Trophoblast cell (in vitro differentiated cells and primary cell): ENCODE measurements at regions not wholly inside any gene's neighbourhood (a gene's known extent, or its start where the extent isn't known, plus 50 kb on each side); places are given as distances from the start of the nearest gene placed in this dataset.

Experiments used
- DNase-seq, 2 donors: peaks; one replicate each; pipeline ENCODE4 v3.0.0-alpha.2; 2016
- H2AFZ ChIP-seq: 2 replicates; pipeline ENCODE4 v1.6.1; 2013; ENCODE audit warnings: low read length, moderate library complexity, mild to moderate bottlenecking; ENCODE audit not compliant: insufficient read depth, poor library complexity
- H2AK5ac ChIP-seq: 2 replicates; pipeline ENCODE4 v1.6.1; 2013; ENCODE audit warnings: mild to moderate bottlenecking, low read length
- H2BK120ac ChIP-seq: 2 replicates; pipeline ENCODE4 v1.6.1; 2013; ENCODE audit warnings: low read length, mild to moderate bottlenecking, moderate library complexity; ENCODE audit not compliant: insufficient read depth, poor library complexity
- H2BK12ac ChIP-seq: 2 replicates; pipeline ENCODE4 v1.6.1; 2013; ENCODE audit warnings: mild to moderate bottlenecking, low read length, moderate library complexity
- H2BK5ac ChIP-seq: 2 replicates; pipeline ENCODE4 v1.6.1; 2013; ENCODE audit warnings: low read length, low read depth, moderate library complexity, mild to moderate bottlenecking; ENCODE audit not compliant: poor library complexity
- H3K14ac ChIP-seq: 2 replicates; pipeline ENCODE4 v1.6.1; 2013; ENCODE audit warnings: mild to moderate bottlenecking, low read length
- H3K18ac ChIP-seq: 2 replicates; pipeline ENCODE4 v1.6.1; 2013; ENCODE audit warnings: mild to moderate bottlenecking, low read length
- H3K23ac ChIP-seq: 2 replicates; pipeline ENCODE4 v1.6.1; 2013; ENCODE audit warnings: low read length
- H3K27ac ChIP-seq: 2 replicates; pipeline ENCODE4 v1.5.1; 2013; ENCODE audit warnings: low read depth, mild to moderate bottlenecking, inconsistent platforms, low read length, moderate library complexity
- H3K27me3 ChIP-seq: 2 replicates; pipeline ENCODE4 v1.6.1; 2013; ENCODE audit warnings: inconsistent platforms, mild to moderate bottlenecking, low read length, moderate library complexity; ENCODE audit not compliant: insufficient read depth
- H3K36me3 ChIP-seq, 2 experiments: 1 replicate in 1 of 2; 2 replicates in 1 of 2; pipeline ENCODE4 v1.6.1; 2013; ENCODE audit warnings: low read length in 2 of 2, mild to moderate bottlenecking in 2 of 2, moderate library complexity in 1 of 2; ENCODE audit not compliant: insufficient read depth in 2 of 2, control insufficient read depth in 1 of 2
- H3K4ac ChIP-seq: 2 replicates; pipeline ENCODE4 v1.6.1; 2013; ENCODE audit warnings: low read depth, mild to moderate bottlenecking, low read length, moderate library complexity
- H3K4me1 ChIP-seq, 2 experiments: 1 replicate in 1 of 2; 2 replicates in 1 of 2; pipeline ENCODE4 v1.6.1; 2013; ENCODE audit warnings: low read length in 2 of 2, mild to moderate bottlenecking in 2 of 2, moderate library complexity in 1 of 2; ENCODE audit not compliant: insufficient read depth in 2 of 2, control insufficient read depth in 1 of 2
- H3K4me2 ChIP-seq: 2 replicates; pipeline ENCODE4 v1.6.1; 2013; ENCODE audit warnings: inconsistent platforms, mild to moderate bottlenecking, low read length, moderate library complexity
- H3K4me3 ChIP-seq: 2 replicates; pipeline ENCODE4 v1.5.1; 2013; ENCODE audit warnings: mild to moderate bottlenecking, low read depth, low read length, inconsistent platforms
- H3K79me1 ChIP-seq: one replicate; pipeline ENCODE4 v1.6.1; 2013; ENCODE audit warnings: low read length
- H3K79me2 ChIP-seq: 2 replicates; pipeline ENCODE4 v1.6.1; 2013; ENCODE audit warnings: low read length, mild to moderate bottlenecking; ENCODE audit not compliant: control insufficient read depth, insufficient read depth, poor library complexity
- H3K9ac ChIP-seq: 2 replicates; pipeline ENCODE4 v1.6.1; 2013; ENCODE audit warnings: mild to moderate bottlenecking, low read length
- H3K9me3 ChIP-seq: 2 replicates; pipeline ENCODE4 v1.6.1; 2013; ENCODE audit warnings: low read depth, mild to moderate bottlenecking, control low read depth, inconsistent platforms, low read length; ENCODE audit not compliant: insufficient read depth
- H4K12ac ChIP-seq: 2 replicates; pipeline ENCODE4 v1.6.1; 2013; ENCODE audit warnings: low read depth, mild to moderate bottlenecking, low read length, moderate library complexity
- H4K8ac ChIP-seq: 2 replicates; pipeline ENCODE4 v1.6.1; 2013; ENCODE audit warnings: low read depth, mild to moderate bottlenecking, low read length, moderate library complexity
- H4K91ac ChIP-seq: one replicate; pipeline ENCODE4 v1.6.1; 2013; ENCODE audit warnings: low read depth, mild to moderate bottlenecking, low read length, moderate library complexity
- WGBS: extraction: QIAGEN DNeasy Blood & Tissue Kit; methylation state at CpG from one replicate; pipeline ENCODE4 v1.1.7; 2013; ENCODE audit warnings: missing lambda C conversion rate; ENCODE audit not compliant: insufficient read length, insufficient coverage; ENCODE audit errors: extremely low coverage; 5-methylcytosine and 5-hydroxymethylcytosine counted together

DNA sequence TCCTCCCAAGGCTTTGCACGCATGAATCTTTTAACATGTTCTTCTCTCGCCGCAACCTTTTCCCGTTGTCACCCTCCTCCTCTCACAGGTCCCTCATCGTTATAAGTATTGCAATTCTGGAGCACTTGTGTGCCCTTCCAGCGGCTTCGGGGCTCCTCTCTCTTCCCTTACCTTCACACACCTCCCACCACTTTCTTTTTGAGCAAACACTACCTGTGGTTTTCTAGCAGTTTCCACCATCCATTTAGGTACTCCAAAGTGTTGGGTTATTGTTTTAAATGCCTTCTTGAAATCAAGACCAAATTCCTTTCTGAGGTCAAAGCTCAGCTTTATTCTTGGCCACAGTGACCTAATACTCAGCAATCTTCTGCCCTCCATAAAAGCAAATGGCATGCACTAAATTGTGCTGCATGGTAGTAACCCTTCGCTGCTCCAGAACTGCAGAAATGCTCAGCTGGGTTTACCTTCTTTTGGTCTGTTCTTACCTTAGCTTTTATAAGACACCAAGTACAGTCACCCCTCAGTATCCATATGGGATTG lies 472.4 kb downstream of the SETD4 start:
- Histone ChIP-seq H2BK5ac (no peak overlapping the region), H3K27me3 (no peaks in the 10 kb centered on the region), H3K23ac (no peak overlapping the region), H3K18ac (no peak overlapping the region), H4K8ac (no peak overlapping the region), H3K79me1 (no peaks in the 10 kb centered on the region), H3K4me3 (no peak overlapping the region), H3K9me3 (peaks cover 2% of the 10 kb centered on the region), H3K4me2 (no peak overlapping the region), H3K36me3 (no peaks in the 10 kb centered on the region), H2AK5ac (no peak overlapping the region), H2AFZ (no peak overlapping the region), H3K79me2 (no peaks in the 10 kb centered on the region), H3K14ac (no peak overlapping the region), H2BK12ac (no peak overlapping the region), H3K4me1 (no peaks in the 10 kb centered on the region), H3K9ac (no peak overlapping the region), H2BK120ac (no peak overlapping the region), H4K91ac (no peak overlapping the region), H3K27ac (no peak overlapping the region), H3K4ac (no peak overlapping the region), H4K12ac (no peak overlapping the region)
- DNase-seq, result no peak
- 100% methylated on average over 3 of the region's 8 CpGs for WGBS

DNA sequence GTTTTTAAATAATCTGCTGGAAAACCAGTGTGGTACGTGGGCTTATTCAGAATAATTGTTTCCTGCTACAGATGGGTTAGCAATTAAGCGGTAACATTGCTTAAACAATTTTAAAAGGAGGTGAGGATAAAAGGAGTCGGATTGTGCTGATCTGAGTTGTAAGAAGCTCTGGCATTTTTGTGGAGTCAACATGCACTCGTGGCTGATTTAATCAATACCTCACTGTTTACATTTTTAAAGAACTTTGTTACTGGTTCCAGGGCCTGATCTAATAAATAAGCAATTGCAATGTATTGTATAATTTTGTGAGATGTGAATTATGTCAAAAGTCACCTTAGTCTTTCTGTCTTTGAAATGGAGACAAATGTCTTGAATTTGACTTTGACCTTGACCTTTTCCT lies 474.0 kb downstream of the SETD4 start:
- H4K91ac ChIP-seq, result no peak overlapping the region
- no peak overlapping the region for H3K4me3 ChIP-seq
- H2AK5ac ChIP-seq, result no peak overlapping the region
- no peak overlapping the region for H4K8ac ChIP-seq
- H3K27me3 ChIP-seq, result no peaks in the 10 kb centered on the region
- H3K79me2 ChIP-seq, result no peaks in the 10 kb centered on the region
- no peak overlapping the region for H3K4me2 ChIP-seq
- H3K23ac ChIP-seq, result no peak overlapping the region
- no peaks in the 10 kb centered on the region for H3K36me3 ChIP-seq
- no peak overlapping the region for H2BK5ac ChIP-seq
- no peak overlapping the region for H3K14ac ChIP-seq
- no peaks in the 10 kb centered on the region for H3K79me1 ChIP-seq
- H4K12ac ChIP-seq, result no peak overlapping the region
- H3K4me1 ChIP-seq, result no peaks in the 10 kb centered on the region
- H3K27ac ChIP-seq, result no peak overlapping the region
- DNase-seq, result no peak
- H2AFZ ChIP-seq, result no peak overlapping the region
- peaks cover 2% of the 10 kb centered on the region for H3K9me3 ChIP-seq
- H2BK12ac ChIP-seq, result no peak overlapping the region
- no peak overlapping the region for H3K9ac ChIP-seq
- H3K4ac ChIP-seq, result no peak overlapping the region
- no peak overlapping the region for H3K18ac ChIP-seq
- H2BK120ac ChIP-seq, result no peak overlapping the region
- no CpG with 5 or more reads among the region's 4 CpGs for WGBS

DNA sequence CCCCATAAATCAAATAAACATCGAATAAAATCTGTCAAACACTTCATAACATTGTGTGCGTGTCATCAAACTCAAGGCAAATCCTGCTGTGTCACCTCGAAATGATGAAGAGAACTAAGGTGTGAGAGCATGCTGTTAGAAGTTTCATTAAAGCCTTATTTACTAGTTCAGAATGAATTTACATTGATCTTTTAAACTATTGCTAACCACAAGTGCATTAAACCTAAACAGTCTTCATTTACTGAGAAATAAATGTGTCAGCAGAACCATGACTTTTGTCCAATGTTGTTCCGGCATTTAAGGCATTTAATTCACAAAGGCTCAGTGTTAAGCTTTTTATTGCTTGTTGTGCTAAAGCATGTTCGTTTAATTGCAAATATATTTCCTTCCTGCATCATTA lies 474.4 kb downstream of the SETD4 start:
- no peak overlapping the region for H2BK5ac ChIP-seq
- H3K9me3 ChIP-seq, result peaks cover 2% of the 10 kb centered on the region
- H3K4me2 ChIP-seq, result no peak overlapping the region
- H2BK120ac ChIP-seq, result no peak overlapping the region
- H2AFZ ChIP-seq, result no peak overlapping the region
- H3K79me1 ChIP-seq, result no peaks in the 10 kb centered on the region
- no CpG with 5 or more reads among the region's 5 CpGs for WGBS
- no peak overlapping the region for H3K4ac ChIP-seq
- no peaks in the 10 kb centered on the region for H3K27me3 ChIP-seq
- H3K27ac ChIP-seq, result no peak overlapping the region
- DNase-seq, result no peak
- no peak overlapping the region for H4K8ac ChIP-seq
- no peak overlapping the region for H3K4me3 ChIP-seq
- H4K12ac ChIP-seq, result no peak overlapping the region
- H3K79me2 ChIP-seq, result no peaks in the 10 kb centered on the region
- H4K91ac ChIP-seq, result no peak overlapping the region
- H3K4me1 ChIP-seq, result no peaks in the 10 kb centered on the region
- H2AK5ac ChIP-seq, result no peak overlapping the region
- H2BK12ac ChIP-seq, result no peak overlapping the region
- no peak overlapping the region for H3K9ac ChIP-seq
- no peak overlapping the region for H3K14ac ChIP-seq
- no peak overlapping the region for H3K23ac ChIP-seq
- no peak overlapping the region for H3K18ac ChIP-seq
- no peaks in the 10 kb centered on the region for H3K36me3 ChIP-seq

DNA sequence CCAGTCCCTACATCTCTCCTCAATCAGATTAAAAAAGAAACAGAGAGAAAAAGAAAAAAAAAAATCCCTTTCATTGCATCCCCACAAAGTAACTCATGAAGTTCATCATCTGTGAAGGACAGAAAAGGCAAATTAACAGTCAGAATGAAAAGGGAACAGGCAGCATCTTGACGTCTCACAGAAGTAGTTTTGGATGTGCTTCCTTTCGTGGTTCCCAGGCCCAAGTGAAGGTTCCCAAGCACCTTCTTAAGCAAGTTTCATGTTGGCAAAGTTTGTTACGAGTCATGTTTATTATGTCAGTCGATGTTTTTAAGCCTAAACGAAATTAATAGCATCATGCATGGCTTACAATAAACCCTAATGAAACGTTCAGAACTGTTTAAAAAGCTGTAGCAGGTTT lies 475.2 kb downstream of the SETD4 start:
- no peak overlapping the region for H3K23ac ChIP-seq
- no peak overlapping the region for H4K91ac ChIP-seq
- H3K9me3 ChIP-seq, result peaks cover 2% of the 10 kb centered on the region
- no peak overlapping the region for H2AFZ ChIP-seq
- H4K8ac ChIP-seq, result no peak overlapping the region
- no peak overlapping the region for H2AK5ac ChIP-seq
- no peak overlapping the region for H3K14ac ChIP-seq
- no peak overlapping the region for H2BK12ac ChIP-seq
- no peak overlapping the region for H3K18ac ChIP-seq
- no peaks in the 10 kb centered on the region for H3K27me3 ChIP-seq
- WGBS, result no CpG with 5 or more reads among the region's 6 CpGs
- no peaks in the 10 kb centered on the region for H3K36me3 ChIP-seq
- H3K4me1 ChIP-seq, result no peaks in the 10 kb centered on the region
- no peak overlapping the region for H4K12ac ChIP-seq
- H3K4ac ChIP-seq, result no peak overlapping the region
- no peak overlapping the region for H3K27ac ChIP-seq
- no peak overlapping the region for H2BK5ac ChIP-seq
- DNase-seq, result no peak
- H3K79me1 ChIP-seq, result no peaks in the 10 kb centered on the region
- no peaks in the 10 kb centered on the region for H3K79me2 ChIP-seq
- H3K9ac ChIP-seq, result no peak overlapping the region
- no peak overlapping the region for H3K4me2 ChIP-seq
- no peak overlapping the region for H3K4me3 ChIP-seq
- no peak overlapping the region for H2BK120ac ChIP-seq
